MCF 10A (cell line): ENCODE measurements at regions not wholly inside any gene's neighbourhood (a gene's known extent, or its start where the extent isn't known, plus 50 kb on each side); places are given as distances from the start of the nearest gene placed in this dataset.

Experiments used
- BruUV-seq: library from RNA; stranded (reverse); fragments of 400-500 nt; replicated peaks from 2 replicates; lab custom pipeline; 2021; lab: Mats Ljungman, UMichigan
- CTCF ChIA-PET: fragments of 300-600 bp; sonication (Branson Sonifier 250); formaldehyde crosslinking; extraction: SDS; loops from one replicate; lab custom pipeline; 2021; ENCODE audit warnings: antibody characterized with exemption, inconsistent platforms; lab: Yijun Ruan, JAX
- POLR2A ChIA-PET: fragments of 300-600, 350-650 bp; sonication (Branson Sonifier 250); formaldehyde crosslinking; extraction: SDS; loops from one replicate; lab custom pipeline; 2020; ENCODE audit warnings: antibody characterized with exemption, inconsistent platforms; lab: Yijun Ruan, JAX
- DNase-seq: peaks from one replicate; pipeline ENCODE4 v3.0.0-alpha.2; 2018; ENCODE audit not compliant: unreplicated experiment
- H3K27ac Mint-ChIP-seq: one replicate; pipeline ENCODE4 v1.8.0; 2022; ENCODE audit warnings: mild to moderate bottlenecking, low read depth, mixed read lengths; ENCODE audit not compliant: unreplicated experiment
- H3K27me3 Mint-ChIP-seq: one replicate; pipeline ENCODE4 v1.8.0; 2022; ENCODE audit warnings: mixed read lengths; ENCODE audit not compliant: insufficient read depth, unreplicated experiment
- H3K36me3 Mint-ChIP-seq: one replicate; pipeline ENCODE4 v1.8.0; 2022; ENCODE audit warnings: mild to moderate bottlenecking, moderate library complexity, mixed read lengths; ENCODE audit not compliant: insufficient read depth, unreplicated experiment
- H3K4me1 Mint-ChIP-seq: one replicate; pipeline ENCODE4 v1.8.0; 2022; ENCODE audit warnings: mixed read lengths; ENCODE audit not compliant: insufficient read depth, unreplicated experiment
- H3K4me3 Mint-ChIP-seq: one replicate; pipeline ENCODE4 v1.8.0; 2022; ENCODE audit warnings: mild to moderate bottlenecking, moderate library complexity, mixed read lengths; ENCODE audit not compliant: unreplicated experiment
- H3K9me3 Mint-ChIP-seq: one replicate; pipeline ENCODE4 v1.8.0; 2022; ENCODE audit warnings: mixed read lengths; ENCODE audit not compliant: unreplicated experiment
- intact Hi-C: fragments of 100-400 bp; cut with micrococcal nuclease; formaldehyde crosslinking; loops from 2 replicates; pipeline ENCODE4 v1.14.1; 2022
- TF ChIP-seq, protein P1 (sequence below): fragments of 200-600 bp; IDR thresholded peaks from one replicate; pipeline ENCODE4 v1.8.0; 2022; ENCODE audit warnings: antibody characterized with exemption, mild to moderate bottlenecking; ENCODE audit not compliant: unreplicated experiment

DNA sequence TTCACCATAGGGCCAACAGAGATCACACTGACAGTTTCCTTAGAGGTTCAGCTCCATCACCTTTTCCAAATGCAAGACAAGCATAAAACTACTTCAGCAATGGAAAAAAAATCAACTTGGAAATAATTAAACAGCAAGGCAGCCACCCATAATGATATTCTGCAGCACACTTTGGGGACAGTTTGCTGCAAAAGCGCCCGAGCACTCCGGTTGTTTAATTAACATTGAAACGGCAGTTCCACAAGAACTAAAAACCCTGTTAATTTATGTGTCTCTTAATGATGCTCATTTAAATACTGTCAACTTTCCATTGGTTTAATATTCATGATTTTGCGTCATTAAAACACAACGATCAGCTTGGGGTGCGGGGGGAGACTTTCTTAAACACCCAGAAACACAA, 153.2 kb downstream of the ELAVL4 start:
- no TSS peak for BruUV-seq
- Mint-ChIP-seq H3K36me3 (no peaks in the 10 kb centered on the region), H3K27me3 (no peaks in the 10 kb centered on the region), H3K9me3 (no peaks in the 10 kb centered on the region), H3K27ac (no peak overlapping the region), H3K4me1 (peaks cover 6% of the 10 kb centered on the region), H3K4me3 (no peak overlapping the region)
- ChIA-PET CTCF (no interaction called here), POLR2A (no interaction called here)
- TF ChIP-seq, protein P1, sequence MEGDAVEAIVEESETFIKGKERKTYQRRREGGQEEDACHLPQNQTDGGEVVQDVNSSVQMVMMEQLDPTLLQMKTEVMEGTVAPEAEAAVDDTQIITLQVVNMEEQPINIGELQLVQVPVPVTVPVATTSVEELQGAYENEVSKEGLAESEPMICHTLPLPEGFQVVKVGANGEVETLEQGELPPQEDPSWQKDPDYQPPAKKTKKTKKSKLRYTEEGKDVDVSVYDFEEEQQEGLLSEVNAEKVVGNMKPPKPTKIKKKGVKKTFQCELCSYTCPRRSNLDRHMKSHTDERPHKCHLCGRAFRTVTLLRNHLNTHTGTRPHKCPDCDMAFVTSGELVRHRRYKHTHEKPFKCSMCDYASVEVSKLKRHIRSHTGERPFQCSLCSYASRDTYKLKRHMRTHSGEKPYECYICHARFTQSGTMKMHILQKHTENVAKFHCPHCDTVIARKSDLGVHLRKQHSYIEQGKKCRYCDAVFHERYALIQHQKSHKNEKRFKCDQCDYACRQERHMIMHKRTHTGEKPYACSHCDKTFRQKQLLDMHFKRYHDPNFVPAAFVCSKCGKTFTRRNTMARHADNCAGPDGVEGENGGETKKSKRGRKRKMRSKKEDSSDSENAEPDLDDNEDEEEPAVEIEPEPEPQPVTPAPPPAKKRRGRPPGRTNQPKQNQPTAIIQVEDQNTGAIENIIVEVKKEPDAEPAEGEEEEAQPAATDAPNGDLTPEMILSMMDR, result no peak
- DNase-seq, result no peak
- intact Hi-C loops, result no loop called here

- ChIA-PET POLR2A (interaction anchor here (0.5 kb wide), 1 partner anchor 350 kb away, joined by 3 read pairs; no protein-coding TSS in a partner anchor), CTCF (interaction anchor here (0.6 kb wide), 1 partner anchor 11 kb away, joined by 3 read pairs; no protein-coding TSS in a partner anchor)
- no TSS peak for BruUV-seq
- DNase-seq, result no peak
- TF ChIP-seq, protein P1, result no peak
- Mint-ChIP-seq H3K27me3 (no peaks in the 10 kb centered on the region), H3K36me3 (no peaks in the 10 kb centered on the region), H3K4me1 (no peaks in the 10 kb centered on the region), H3K4me3 (no peak overlapping the region), H3K27ac (no peak overlapping the region), H3K9me3 (no peaks in the 10 kb centered on the region)
- intact Hi-C loops, result no loop called here
These were observed 149.4 kb downstream of the ELAVL4 start for GRCh38 chr1:50257940-50258685.

GRCh38 chr1:50257029-50257428, 148.3 kb downstream of the ELAVL4 start:
- Mint-ChIP-seq H3K36me3 (no peaks in the 10 kb centered on the region), H3K4me1 (no peaks in the 10 kb centered on the region), H3K4me3 (no peak overlapping the region), H3K27me3 (no peaks in the 10 kb centered on the region), H3K27ac (no peak overlapping the region), H3K9me3 (no peaks in the 10 kb centered on the region)
- no TSS peak for BruUV-seq
- CTCF ChIA-PET, result no interaction called here
- intact Hi-C loops, result no loop called here
- POLR2A ChIA-PET, result no interaction called here
- TF ChIP-seq, protein P1, result no peak
- DNase-seq, result no peak
